ENCODE measurements at regions not wholly inside any gene's neighbourhood (a gene's known extent, or its start where the extent isn't known, plus 50 kb on each side); places are given as distances from the start of the nearest gene placed in this dataset.
"Not testable (repeated sequence)": the region's sequence is repeated elsewhere in the genome, so short reads cannot be mapped to it uniquely, and the experiment has no call there.

GRCh38 chr5:92147266-92147665, 764.1 kb upstream of the ARRDC3 start:
- no peak overlapping the region for H3K27ac ChIP-seq (ENCODE audit: low read depth, low read length, poor library complexity, severe bottlenecking)
- POLR2A ChIA-PET, result no interaction called here
- no peaks in the 10 kb centered on the region for H3K79me2 ChIP-seq (ENCODE audit: insufficient read depth, low read depth, low read length)
- H3K9me2 ChIP-seq (ENCODE audit: insufficient read depth, low read length), result no peaks in the 10 kb centered on the region; the same call in 1 of the 2 replicates
- H3K9me3 ChIP-seq (ENCODE audit: low read length), result no peaks in the 10 kb centered on the region
- H4K20me1 ChIP-seq (ENCODE audit: insufficient read depth, low read length), result no peaks in the 10 kb centered on the region
- H2AFZ ChIP-seq (ENCODE audit: low read length), result no peak overlapping the region
- BruUV-seq (replicated peaks), result no TSS peak
- H3K36me3 ChIP-seq (ENCODE audit: insufficient read depth, low read length), result no peaks in the 10 kb centered on the region
- no peak overlapping the region for H3K4me3 ChIP-seq (ENCODE audit: low read depth, low read length, poor library complexity, severe bottlenecking)
- H3K4me1 ChIP-seq (ENCODE audit: insufficient read depth, low read length, poor library complexity, severe bottlenecking), result no peaks in the 10 kb centered on the region
- no peak for DNase-seq (ENCODE audit: low spot score)
- CTCF ChIA-PET (ENCODE audit: unreplicated experiment), result no interaction called here
- no peak overlapping the region for H3K4me2 ChIP-seq (ENCODE audit: low read length)
- no peak for TF ChIP-seq EZH2phosphoT487 (IDR thresholded peaks at IDR 0.05; ENCODE audit: borderline replicate concordance, low read depth, low read length)
- no peak for TF ChIP-seq CTCF (conservative IDR thresholded peaks at IDR 0.05; ENCODE audit: low read length)
- intact Hi-C loops (cut with micrococcal nuclease; ENCODE audit: unreplicated experiment), result no loop called here

GRCh38 chr5:92145852-92146251, 762.7 kb upstream of the ARRDC3 start:
- Histone ChIP-seq H3K9me2 (ENCODE audit: insufficient read depth, low read length) (no peaks in the 10 kb centered on the region; the same call in 1 of the 2 replicates), H3K27ac (ENCODE audit: low read depth, low read length, poor library complexity, severe bottlenecking) (no peak overlapping the region), H3K79me2 (ENCODE audit: insufficient read depth, low read depth, low read length) (no peaks in the 10 kb centered on the region), H3K4me1 (ENCODE audit: insufficient read depth, low read length, poor library complexity, severe bottlenecking) (no peaks in the 10 kb centered on the region), H3K36me3 (ENCODE audit: insufficient read depth, low read length) (no peaks in the 10 kb centered on the region), H3K4me3 (ENCODE audit: low read depth, low read length, poor library complexity, severe bottlenecking) (no peak overlapping the region), H3K9me3 (ENCODE audit: low read length) (no peaks in the 10 kb centered on the region), H4K20me1 (ENCODE audit: insufficient read depth, low read length) (no peaks in the 10 kb centered on the region), H2AFZ (ENCODE audit: low read length) (no peak overlapping the region), H3K4me2 (ENCODE audit: low read length) (no peak overlapping the region)
- TF ChIP-seq CTCF (conservative IDR thresholded peaks at IDR 0.05; ENCODE audit: low read length) (no peak), EZH2phosphoT487 (IDR thresholded peaks at IDR 0.05; ENCODE audit: borderline replicate concordance, low read depth, low read length) (no peak)
- intact Hi-C loops (cut with micrococcal nuclease; ENCODE audit: unreplicated experiment), result no loop called here
- ChIA-PET CTCF (ENCODE audit: unreplicated experiment) (no interaction called here), POLR2A (interaction anchor here (0.7 to 1.4 kb wide), 2 partner anchors 8 to 16 kb away, joined by 3 read pairs; no protein-coding TSS in a partner anchor)
- BruUV-seq (replicated peaks), result no TSS peak
- DNase-seq (ENCODE audit: low spot score), result no peak

- Histone ChIP-seq H2AFZ (ENCODE audit: low read length) (no peak overlapping the region), H3K4me1 (ENCODE audit: insufficient read depth, low read length, poor library complexity, severe bottlenecking) (no peaks in the 10 kb centered on the region), H3K36me3 (ENCODE audit: insufficient read depth, low read length) (no peaks in the 10 kb centered on the region), H3K79me2 (ENCODE audit: insufficient read depth, low read depth, low read length) (no peaks in the 10 kb centered on the region), H3K27ac (ENCODE audit: low read depth, low read length, poor library complexity, severe bottlenecking) (no peak overlapping the region), H3K4me3 (ENCODE audit: low read depth, low read length, poor library complexity, severe bottlenecking) (no peak overlapping the region), H3K9me3 (ENCODE audit: low read length) (no peaks in the 10 kb centered on the region), H4K20me1 (ENCODE audit: insufficient read depth, low read length) (no peaks in the 10 kb centered on the region), H3K9me2 (ENCODE audit: insufficient read depth, low read length) (no peaks in the 10 kb centered on the region; the same call in 1 of the 2 replicates), H3K4me2 (ENCODE audit: low read length) (no peak overlapping the region)
- ChIA-PET CTCF (ENCODE audit: unreplicated experiment) (no interaction called here), POLR2A (interaction anchor here (1.4 kb wide), 1 partner anchor 9 kb away, joined by 3 read pairs; no protein-coding TSS in a partner anchor)
- intact Hi-C loops (cut with micrococcal nuclease; ENCODE audit: unreplicated experiment), result no loop called here
- no TSS peak for BruUV-seq (replicated peaks)
- no peak for DNase-seq (ENCODE audit: low spot score)
- TF ChIP-seq CTCF (conservative IDR thresholded peaks at IDR 0.05; ENCODE audit: low read length), result no peak
- TF ChIP-seq EZH2phosphoT487 (IDR thresholded peaks at IDR 0.05; ENCODE audit: borderline replicate concordance, low read depth, low read length), result no peak
Measured at GRCh38 chr5:92144824-92145223, 761.7 kb upstream of the ARRDC3 start.

GRCh38 chr5:92132294-92132908, 749.3 kb upstream of the ARRDC3 start:
- H3K27ac ChIP-seq (ENCODE audit: low read depth, low read length, poor library complexity, severe bottlenecking); POLR2A ChIA-PET; DNase-seq (ENCODE audit: low spot score); H3K4me1 ChIP-seq (ENCODE audit: insufficient read depth, low read length, poor library complexity, severe bottlenecking); H3K9me2 ChIP-seq (ENCODE audit: insufficient read depth, low read length); H3K4me3 ChIP-seq (ENCODE audit: low read depth, low read length, poor library complexity, severe bottlenecking); H3K4me2 ChIP-seq (ENCODE audit: low read length); H4K20me1 ChIP-seq (ENCODE audit: insufficient read depth, low read length); H3K36me3 ChIP-seq (ENCODE audit: insufficient read depth, low read length); H2AFZ ChIP-seq (ENCODE audit: low read length); H3K9me3 ChIP-seq (ENCODE audit: low read length); BruUV-seq (replicated peaks); intact Hi-C loops (cut with micrococcal nuclease; ENCODE audit: unreplicated experiment); H3K79me2 ChIP-seq (ENCODE audit: insufficient read depth, low read depth, low read length); CTCF ChIA-PET (ENCODE audit: unreplicated experiment): not testable (repeated sequence)

Data from OCI-LY7 (cell line).